ENCODE measurements at regions not wholly inside any gene's neighbourhood (a gene's known extent, or its start where the extent isn't known, plus 50 kb on each side); places are given as distances from the start of the nearest gene placed in this dataset.

DNA sequence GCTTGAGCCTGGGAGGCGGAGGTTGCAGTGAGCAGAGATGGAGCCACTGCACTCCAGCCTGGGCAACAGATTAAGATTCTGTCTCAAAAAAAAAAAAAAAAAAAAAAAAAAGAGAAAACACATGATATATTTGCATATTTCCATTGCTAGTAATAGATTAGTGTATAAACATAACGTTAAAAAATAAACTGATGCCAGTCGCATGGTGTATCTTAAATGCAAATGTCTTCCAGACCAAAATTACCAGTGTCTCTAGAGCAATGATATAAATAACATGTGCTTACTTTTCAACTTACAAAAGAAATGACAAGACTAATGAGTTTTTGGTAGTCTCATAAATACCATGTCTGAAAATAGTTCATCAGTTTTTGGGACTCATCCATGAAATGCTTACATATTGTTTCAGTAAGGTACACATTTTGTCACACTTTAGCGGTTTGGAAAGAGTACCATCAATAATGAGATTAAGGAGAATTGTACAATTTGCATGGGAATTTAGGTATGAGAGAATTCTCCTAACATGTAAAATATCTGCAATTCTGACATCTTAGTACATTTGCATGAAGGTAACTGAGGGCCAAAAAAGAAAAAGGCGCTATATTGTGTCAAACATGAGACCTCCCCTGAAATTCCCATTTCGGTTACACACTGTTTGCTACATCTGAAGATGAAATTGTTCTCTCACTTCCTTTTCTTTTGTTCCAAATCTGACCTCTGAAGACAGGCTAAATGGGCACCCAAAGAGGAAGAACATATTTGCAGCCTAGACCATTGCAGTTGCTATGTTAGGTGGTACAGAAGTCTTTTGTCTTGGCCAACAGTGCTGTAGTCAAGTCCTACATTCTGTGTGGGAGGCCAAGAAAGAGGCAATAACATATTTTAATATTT lies 51.5 kb upstream of the PIP4K2A start:
- DNase-seq, result no peak

DNA sequence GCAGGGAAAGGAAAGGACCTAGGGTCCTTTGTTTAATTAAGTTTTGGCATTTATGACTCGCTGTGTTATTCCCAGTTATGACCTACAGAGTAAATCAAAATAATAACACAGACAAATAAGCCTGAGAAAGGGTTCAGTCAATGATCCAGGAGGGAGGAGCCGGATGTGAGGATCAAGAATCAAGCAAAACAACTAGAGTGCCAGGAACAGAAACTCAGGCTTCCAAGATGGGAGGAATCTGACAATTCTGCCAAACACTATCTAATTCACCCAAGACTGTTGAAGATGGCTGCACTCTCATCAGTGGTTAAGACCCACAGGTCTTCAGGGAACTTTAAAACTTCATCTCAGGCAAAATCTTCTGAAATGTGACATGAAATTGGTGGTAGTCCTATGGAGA lies 50.3 kb upstream of the PIP4K2A start:
- DNase-seq, result no peak
